SJCRH30 (cell line): ENCODE measurements at regions not wholly inside any gene's neighbourhood (a gene's known extent, or its start where the extent isn't known, plus 50 kb on each side); places are given as distances from the start of the nearest gene placed in this dataset.

ENCODE experiments used
- DNase-seq, 2 experiments: peaks; one replicate each; pipeline ENCODE4 v3.0.0-alpha.2; 2015 to 2020
- H3K27ac ChIP-seq: fragments of 250-450 bp; sonication (Bioruptor Pico); 2 replicates; pipeline ENCODE4 v1.5.1; 2020; ENCODE audit warnings: mild to moderate bottlenecking, moderate library complexity
- H3K27me3 ChIP-seq: fragments of 250-450 bp; sonication (Bioruptor Pico); 2 replicates; pipeline ENCODE4 v1.5.1; 2020; ENCODE audit warnings: mild to moderate bottlenecking, moderate library complexity
- H3K36me3 ChIP-seq: fragments of 250-450 bp; sonication (Bioruptor Pico); 2 replicates; pipeline ENCODE4 v1.5.1; 2020; ENCODE audit warnings: mild to moderate bottlenecking, moderate library complexity
- H3K4me1 ChIP-seq: fragments of 250-450 bp; sonication (Bioruptor Pico); 2 replicates; pipeline ENCODE4 v1.5.1; 2020; ENCODE audit warnings: mild to moderate bottlenecking, moderate library complexity
- H3K4me3 ChIP-seq: fragments of 250-450 bp; sonication (Bioruptor Pico); 2 replicates; pipeline ENCODE4 v1.5.1; 2020; ENCODE audit warnings: mild to moderate bottlenecking, moderate library complexity
- H3K9me3 ChIP-seq: fragments of 250-450 bp; sonication (Bioruptor Pico); replicated peaks from 2 replicates; pipeline ENCODE4 v1.5.1; 2020; ENCODE audit warnings: mild to moderate bottlenecking, moderate library complexity

DNA sequence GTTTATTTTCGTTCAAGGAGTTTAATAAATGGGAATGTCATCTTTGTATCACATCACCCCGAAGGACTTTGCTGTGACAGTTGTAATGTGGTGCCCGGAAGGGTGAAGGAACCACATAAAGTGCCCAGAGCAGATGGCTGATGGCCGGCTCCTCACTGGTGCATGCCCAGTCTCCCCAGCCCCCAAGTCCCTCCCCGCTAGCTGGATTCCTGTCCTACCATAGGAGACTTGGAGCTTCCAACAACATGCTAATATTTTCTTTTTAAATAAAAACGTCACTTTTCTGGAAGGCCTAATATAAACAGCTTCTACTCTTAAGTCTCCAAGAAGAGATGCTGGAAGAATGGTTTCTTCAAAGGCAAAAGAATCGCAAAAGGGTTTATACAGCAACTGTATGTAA, 273.9 kb upstream of the LRTM1 start:
- Histone ChIP-seq H3K27me3 (no peaks in the 10 kb centered on the region), H3K36me3 (no peaks in the 10 kb centered on the region), H3K27ac (no peak overlapping the region), H3K4me3 (no peak overlapping the region), H3K4me1 (peaks cover 5% of the 10 kb centered on the region), H3K9me3 (no peaks in the 10 kb centered on the region)
- DNase-seq: no peak

DNA sequence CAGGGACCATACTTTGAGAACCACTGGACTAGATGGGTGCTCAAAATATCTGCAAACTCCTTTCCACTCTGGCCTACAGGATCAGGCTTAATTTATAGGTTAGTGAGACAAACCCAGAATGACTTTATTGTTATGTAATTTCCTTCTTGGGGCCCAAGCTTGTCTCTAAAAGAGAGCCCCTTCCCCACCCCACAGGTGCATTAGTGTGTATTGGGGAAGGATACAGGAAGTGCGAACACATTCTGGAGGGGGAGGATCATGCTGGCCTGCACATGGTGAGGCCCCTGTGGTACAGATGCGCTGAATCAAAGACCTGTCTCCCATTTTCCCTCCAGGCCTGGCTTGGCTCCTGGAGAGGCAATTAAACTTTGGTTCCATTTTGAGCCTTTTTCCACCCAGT, 273.0 kb upstream of the LRTM1 start:
- Histone ChIP-seq H3K27ac (no peak overlapping the region), H3K27me3 (no peaks in the 10 kb centered on the region), H3K4me3 (no peak overlapping the region), H3K9me3 (no peaks in the 10 kb centered on the region), H3K4me1 (peaks cover under 1% of the 10 kb centered on the region), H3K36me3 (no peaks in the 10 kb centered on the region)
- no peak for DNase-seq

DNA sequence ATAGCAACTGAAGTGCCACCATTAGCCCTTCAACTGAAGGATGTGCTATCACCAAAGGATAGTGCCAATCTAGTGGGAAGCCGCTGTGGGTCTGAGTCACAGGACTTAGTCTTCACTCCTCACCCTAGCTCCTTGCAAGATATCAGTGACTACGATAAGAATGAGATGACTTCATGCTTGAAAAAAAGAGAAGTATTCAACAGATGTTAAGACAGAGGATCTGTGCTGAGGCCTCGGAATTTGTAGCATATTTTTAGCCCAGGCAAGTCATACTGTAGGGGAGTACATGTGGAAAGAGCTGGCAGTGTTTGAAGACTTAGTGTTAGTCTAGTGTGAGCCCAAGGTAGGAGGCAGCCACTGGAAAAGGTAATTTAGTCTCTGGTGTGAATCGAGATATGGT, 270.7 kb upstream of the LRTM1 start:
- H3K4me1 ChIP-seq: no peaks in the 10 kb centered on the region; the same call in none of the 2 replicates
- no peaks in the 10 kb centered on the region for H3K9me3 ChIP-seq
- H3K4me3 ChIP-seq: no peak overlapping the region
- no peak for DNase-seq
- no peaks in the 10 kb centered on the region for H3K36me3 ChIP-seq
- H3K27ac ChIP-seq: no peak overlapping the region
- no peaks in the 10 kb centered on the region for H3K27me3 ChIP-seq

DNA sequence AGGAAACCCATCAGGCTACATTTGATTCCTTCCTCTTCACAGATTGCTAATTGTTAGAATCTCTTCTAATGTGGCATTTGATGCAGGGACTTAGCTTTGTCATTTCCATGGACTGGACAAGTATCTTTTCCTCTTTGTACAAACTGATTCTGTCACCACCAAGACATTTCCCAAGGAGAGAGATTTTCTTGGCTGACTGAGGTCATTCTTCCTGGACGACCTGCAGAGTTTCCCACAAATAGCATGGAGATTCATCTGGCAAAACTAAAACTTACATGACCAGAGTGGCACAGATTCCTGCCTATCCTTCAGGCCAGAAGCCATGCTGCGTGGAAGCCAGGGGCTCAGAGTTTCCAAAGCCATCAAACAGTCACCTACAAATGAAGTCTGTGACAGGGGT, 269.2 kb upstream of the LRTM1 start:
- Histone ChIP-seq H3K9me3 (no peaks in the 10 kb centered on the region), H3K4me1 (peaks cover 4% of the 10 kb centered on the region; the same call in 1 of the 2 replicates), H3K27ac (no peak overlapping the region), H3K27me3 (no peaks in the 10 kb centered on the region), H3K36me3 (no peaks in the 10 kb centered on the region), H3K4me3 (no peak overlapping the region)
- no peak for DNase-seq

DNA sequence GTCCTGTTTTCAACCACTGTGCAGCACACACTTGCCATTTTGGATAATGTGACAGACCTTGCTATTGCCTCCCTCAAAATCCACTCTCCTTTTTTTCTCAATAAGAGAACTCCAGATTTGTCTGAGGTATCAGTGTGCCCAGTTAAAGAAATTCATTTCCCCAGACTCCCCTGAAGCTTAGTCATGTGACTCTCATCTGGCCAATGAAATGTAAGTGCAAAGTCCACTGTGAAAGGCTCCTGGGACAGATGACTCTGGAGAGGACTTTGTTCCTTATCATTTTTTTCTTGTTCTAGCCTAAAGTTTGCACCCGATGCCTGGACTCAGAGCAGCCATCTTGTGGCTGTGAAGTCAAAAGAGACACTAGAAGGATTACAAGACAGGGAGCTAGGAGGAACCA, 268.6 kb upstream of the LRTM1 start:
- Histone ChIP-seq H3K9me3 (no peaks in the 10 kb centered on the region), H3K4me3 (no peak overlapping the region), H3K4me1 (peaks cover 6% of the 10 kb centered on the region; the same call in 1 of the 2 replicates), H3K27ac (no peak overlapping the region), H3K36me3 (no peaks in the 10 kb centered on the region), H3K27me3 (no peaks in the 10 kb centered on the region)
- no peak for DNase-seq

DNA sequence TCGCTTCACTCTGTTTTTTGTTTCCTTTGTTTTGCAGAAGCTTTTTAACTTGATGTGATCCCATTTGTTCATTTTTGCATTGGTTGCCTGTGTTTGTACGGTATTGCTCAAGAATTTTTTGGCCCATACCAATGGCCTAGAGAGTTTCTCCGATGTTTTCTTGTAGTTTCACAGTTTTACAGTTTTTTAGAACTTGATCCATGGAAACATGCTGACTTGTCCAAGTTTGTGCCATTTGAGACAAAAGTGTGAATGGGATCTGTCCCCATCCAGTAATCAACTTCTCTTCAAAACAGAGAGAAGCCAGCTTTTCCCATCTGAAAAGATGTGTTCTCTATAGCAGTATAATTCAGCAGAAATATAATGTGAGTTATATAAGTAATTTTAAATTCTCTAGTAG, 266.5 kb upstream of the LRTM1 start:
- Histone ChIP-seq H3K36me3 (no peaks in the 10 kb centered on the region), H3K9me3 (no peaks in the 10 kb centered on the region), H3K27ac (no peak overlapping the region), H3K27me3 (no peaks in the 10 kb centered on the region), H3K4me1 (peaks cover 17% of the 10 kb centered on the region), H3K4me3 (no peak overlapping the region)
- DNase-seq: no peak

DNA sequence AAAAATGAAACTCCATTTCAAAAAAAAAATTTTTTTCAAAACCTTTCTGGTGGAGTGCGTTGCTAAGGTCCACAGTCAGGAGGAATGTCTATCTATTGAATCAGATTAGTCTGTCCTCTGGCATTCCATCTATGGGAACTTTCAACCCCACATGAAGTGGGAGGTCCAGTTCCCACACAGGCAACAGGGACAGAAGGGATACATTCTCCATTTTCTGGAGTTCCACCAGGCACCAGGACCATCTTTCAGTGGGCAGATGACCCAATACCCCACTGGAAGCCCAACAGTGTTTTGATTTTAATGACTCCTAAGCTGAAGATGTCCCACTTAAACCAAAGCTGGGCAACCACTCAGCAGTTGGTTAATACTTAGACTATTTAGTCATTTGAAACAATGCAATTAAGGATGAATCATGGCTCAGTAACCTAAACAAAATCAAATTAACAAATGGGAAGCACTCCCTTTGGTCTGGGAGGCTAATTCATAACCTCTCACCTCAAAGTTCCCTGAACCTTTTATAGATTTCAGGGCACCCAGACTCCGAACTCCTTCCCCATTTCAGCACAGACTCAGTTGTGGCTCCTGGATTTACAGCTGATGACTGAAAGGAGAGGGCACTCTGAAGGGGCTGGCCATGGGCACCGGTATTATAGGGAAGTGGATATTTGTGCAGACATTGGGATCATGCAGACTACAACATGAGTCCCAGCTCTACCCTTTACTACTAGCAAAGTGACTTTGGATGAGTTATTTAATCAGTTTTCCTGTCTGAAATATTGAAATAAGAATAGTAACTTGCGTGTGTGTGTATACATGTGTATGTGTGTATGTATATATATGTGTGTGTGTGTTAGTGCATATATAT, 264.3 kb upstream of the LRTM1 start:
- no peaks in the 10 kb centered on the region for H3K27me3 ChIP-seq
- no peak for DNase-seq
- peaks cover 22% of the 10 kb centered on the region for H3K4me1 ChIP-seq
- H3K27ac ChIP-seq: peak overlapping the region; percentile 27; the same call in 1 of the 2 replicates
- H3K4me3 ChIP-seq: no peak overlapping the region
- H3K9me3 ChIP-seq: no peaks in the 10 kb centered on the region
- H3K36me3 ChIP-seq: no peaks in the 10 kb centered on the region

DNA sequence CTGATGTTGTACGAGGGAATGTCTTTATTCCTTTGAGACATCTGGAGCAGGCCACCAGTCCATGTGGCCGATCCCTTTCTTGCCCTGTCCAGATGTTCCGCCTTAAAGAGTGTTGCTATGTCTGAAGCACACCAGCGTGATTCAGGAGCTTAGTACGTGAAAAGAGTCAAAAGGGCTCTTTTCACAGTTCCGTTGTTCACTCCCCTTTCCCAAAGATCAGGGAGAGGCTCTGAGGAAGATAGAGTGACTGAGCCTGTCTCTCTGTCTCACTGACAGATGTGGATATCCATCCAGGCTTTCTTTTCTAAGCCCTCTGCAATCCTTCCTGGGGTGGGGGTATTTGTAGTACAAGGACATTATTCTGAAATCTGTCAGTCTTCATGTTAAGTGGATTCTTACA, 262.5 kb upstream of the LRTM1 start:
- no peaks in the 10 kb centered on the region for H3K27me3 ChIP-seq
- peaks cover 22% of the 10 kb centered on the region for H3K4me1 ChIP-seq
- no peaks in the 10 kb centered on the region for H3K9me3 ChIP-seq
- H3K4me3 ChIP-seq: no peak overlapping the region
- no peak for DNase-seq
- H3K27ac ChIP-seq: no peak overlapping the region
- no peaks in the 10 kb centered on the region for H3K36me3 ChIP-seq

DNA sequence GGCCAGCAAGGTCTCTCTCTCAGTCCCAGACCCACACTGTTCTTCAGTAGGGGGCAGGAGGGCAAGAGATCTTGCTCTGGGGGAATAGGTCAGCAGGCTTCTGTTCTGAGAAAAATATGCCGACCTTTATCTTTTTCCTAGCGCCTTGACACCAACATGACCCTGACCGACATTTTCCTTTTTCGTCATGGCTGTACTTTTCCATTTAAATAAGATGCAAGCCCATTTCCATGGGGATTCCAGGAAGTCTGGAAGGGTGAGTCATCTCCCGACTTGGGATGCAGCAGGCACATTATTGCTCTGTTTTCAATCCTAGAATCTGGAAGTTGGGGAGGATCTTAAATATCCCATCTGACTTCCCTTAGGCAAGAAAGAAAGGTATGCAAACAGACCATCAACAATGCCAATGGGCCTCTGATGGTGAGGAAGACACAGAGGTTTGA, 261.5 kb upstream of the LRTM1 start:
- H3K27ac ChIP-seq: peak overlapping the region; percentile 40; the same call in 1 of the 2 replicates
- peak; percentile 35 to 42 for DNase-seq
- no peaks in the 10 kb centered on the region for H3K36me3 ChIP-seq
- H3K9me3 ChIP-seq: no peaks in the 10 kb centered on the region
- H3K27me3 ChIP-seq: no peaks in the 10 kb centered on the region
- peaks cover 22% of the 10 kb centered on the region for H3K4me1 ChIP-seq
- H3K4me3 ChIP-seq: no peak overlapping the region

DNA sequence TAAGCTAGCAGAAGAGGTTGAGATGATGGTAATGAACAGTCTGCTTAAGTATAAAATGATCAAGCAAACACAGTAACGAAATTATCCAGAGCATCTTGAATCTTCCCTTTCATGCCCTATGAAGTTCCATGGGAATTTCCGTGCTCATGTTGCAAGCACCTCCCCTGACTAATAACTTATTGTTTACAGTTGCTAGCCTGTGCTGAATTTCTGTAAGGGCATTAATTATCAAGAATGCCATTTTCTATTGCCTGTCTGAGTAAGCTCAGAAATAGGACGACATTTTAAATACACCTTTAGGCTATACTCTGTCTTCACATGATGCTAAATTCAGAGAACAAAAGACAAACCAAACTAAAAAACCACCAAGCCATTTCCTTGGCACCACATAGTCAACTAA, 257.5 kb upstream of the LRTM1 start:
- Histone ChIP-seq H3K4me3 (no peak overlapping the region), H3K4me1 (peaks cover 15% of the 10 kb centered on the region), H3K27ac (no peak overlapping the region), H3K9me3 (no peaks in the 10 kb centered on the region), H3K36me3 (no peaks in the 10 kb centered on the region), H3K27me3 (no peaks in the 10 kb centered on the region)
- no peak for DNase-seq

DNA sequence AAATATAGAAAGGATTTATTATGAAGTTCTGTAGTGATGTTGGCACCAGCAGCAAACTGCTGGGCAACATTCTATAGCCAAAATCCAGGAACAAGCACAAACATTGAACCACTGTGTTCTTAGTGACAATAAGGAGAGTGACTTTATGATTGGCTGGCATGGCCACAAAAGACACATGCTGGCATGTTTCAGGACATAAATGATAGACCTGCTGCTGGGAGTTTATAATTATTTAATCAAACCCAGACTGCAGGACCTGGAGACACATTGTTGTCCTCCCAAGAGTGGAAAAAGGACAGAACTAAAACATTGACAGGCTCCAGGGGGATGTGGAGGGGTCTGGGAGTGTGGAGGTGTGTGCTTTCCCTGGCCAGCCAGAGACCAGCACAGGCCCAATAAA, 255.3 kb upstream of the LRTM1 start:
- H3K36me3 ChIP-seq: no peaks in the 10 kb centered on the region
- H3K9me3 ChIP-seq: no peaks in the 10 kb centered on the region
- H3K27me3 ChIP-seq: no peaks in the 10 kb centered on the region
- no peak overlapping the region for H3K4me3 ChIP-seq
- DNase-seq: no peak
- no peak overlapping the region for H3K27ac ChIP-seq
- H3K4me1 ChIP-seq: no peaks in the 10 kb centered on the region

DNA sequence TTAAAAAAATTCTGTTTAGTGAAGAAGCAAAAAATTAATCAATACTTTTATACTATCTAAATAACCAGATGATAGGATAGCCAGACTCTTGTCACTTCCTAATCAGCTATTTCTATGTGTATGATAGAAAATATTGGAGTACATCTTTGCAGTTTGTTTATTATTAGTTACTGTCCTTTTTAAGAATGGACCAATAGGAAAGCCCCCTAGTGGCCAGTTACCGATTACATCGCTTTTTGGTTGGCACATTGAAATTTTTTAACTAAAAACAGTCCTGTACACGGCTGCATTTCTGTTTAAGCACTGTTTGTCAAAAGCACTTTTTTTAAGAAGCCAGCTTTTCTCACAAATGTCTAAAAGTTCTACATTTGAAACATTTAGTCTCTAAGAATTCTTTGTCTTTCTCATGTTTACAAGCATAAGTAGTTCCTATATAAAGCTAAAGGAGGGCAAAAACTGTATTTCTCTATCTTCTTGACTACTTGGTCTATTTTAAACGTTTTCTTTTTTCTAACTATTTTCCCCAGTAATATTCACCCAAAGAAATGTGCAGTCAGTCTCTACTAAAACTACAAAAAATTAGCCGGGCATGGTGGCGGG, 253.2 kb upstream of the LRTM1 start:
- DNase-seq: peak; percentile 22 to 62
- Histone ChIP-seq H3K27me3 (no peaks in the 10 kb centered on the region), H3K36me3 (no peaks in the 10 kb centered on the region)

DNA sequence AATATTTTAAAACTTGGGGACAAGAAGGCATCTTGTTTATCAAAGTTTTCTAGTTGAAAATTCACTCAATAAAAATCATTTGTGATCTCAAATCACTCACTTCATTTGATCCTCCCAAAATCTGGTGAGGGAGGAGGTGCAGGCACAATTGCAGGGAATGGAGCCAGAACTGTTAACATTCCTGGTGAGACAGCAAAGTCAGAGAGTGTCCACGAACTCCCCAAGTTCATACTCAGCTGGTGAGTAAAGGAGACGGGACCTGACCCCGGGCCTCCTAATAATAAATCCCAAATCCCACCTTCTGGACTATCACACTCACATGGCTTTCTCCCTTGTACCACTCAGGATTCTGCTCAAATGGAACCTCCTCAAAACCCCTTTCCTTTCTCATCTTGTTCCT, 252.3 kb upstream of the LRTM1 start:
- no peaks in the 10 kb centered on the region for H3K9me3 ChIP-seq
- no peak for DNase-seq
- H3K4me1 ChIP-seq: no peaks in the 10 kb centered on the region
- no peaks in the 10 kb centered on the region for H3K27me3 ChIP-seq
- H3K36me3 ChIP-seq: no peaks in the 10 kb centered on the region
- H3K27ac ChIP-seq: no peak overlapping the region
- no peak overlapping the region for H3K4me3 ChIP-seq

More for the DNA sequence above, 253.2 kb upstream of the LRTM1 start:
- H3K4me1 ChIP-seq: no peaks in the 10 kb centered on the region
- H3K4me3 ChIP-seq: no peak overlapping the region
- H3K27ac ChIP-seq: no peak overlapping the region
- no peaks in the 10 kb centered on the region for H3K9me3 ChIP-seq

DNA sequence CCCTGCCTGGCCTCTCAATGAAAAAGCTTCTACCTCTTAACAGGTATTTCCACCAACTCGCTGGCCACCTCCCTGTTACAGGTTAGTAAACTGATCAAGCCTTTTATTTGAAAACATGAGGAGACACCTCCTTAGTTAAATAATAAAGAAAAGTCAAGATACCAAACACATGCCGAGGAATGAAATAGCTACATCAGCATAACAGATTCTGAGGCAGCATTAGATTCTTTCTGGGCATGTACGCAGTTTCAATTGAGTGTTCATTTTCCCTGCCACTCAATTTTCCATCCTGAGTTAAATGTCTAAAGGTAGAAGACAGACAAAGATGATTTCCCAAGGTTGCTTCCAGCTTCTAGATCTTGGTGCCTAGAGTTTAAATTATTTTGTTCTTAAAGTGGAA, 250.5 kb upstream of the LRTM1 start:
- no peak overlapping the region for H3K4me3 ChIP-seq
- H3K27ac ChIP-seq: no peak overlapping the region
- H3K9me3 ChIP-seq: no peaks in the 10 kb centered on the region
- no peaks in the 10 kb centered on the region for H3K36me3 ChIP-seq
- peaks cover under 1% of the 10 kb centered on the region; the same call in 1 of the 2 replicates for H3K4me1 ChIP-seq
- no peaks in the 10 kb centered on the region for H3K27me3 ChIP-seq
- no peak for DNase-seq

DNA sequence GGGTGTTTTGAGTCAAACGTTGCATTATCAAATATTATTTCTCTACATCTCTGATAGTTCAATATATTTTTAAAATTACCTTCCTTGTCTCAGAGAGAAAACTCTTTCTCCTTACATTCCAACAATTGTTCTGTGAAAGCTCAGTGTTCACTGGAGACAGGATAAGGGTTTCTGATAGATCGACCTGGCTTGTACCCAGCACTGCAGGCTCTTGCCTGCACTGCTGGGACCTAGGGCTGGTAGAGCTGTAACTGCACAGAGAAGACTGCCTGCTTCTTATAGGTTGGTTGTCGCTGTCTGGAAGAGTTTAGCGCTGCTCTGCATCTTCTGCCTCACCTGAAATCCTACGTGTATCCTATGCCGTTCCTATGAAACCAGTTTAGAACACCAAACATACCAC, 249.9 kb upstream of the LRTM1 start:
- no peaks in the 10 kb centered on the region for H3K27me3 ChIP-seq
- no peak for DNase-seq
- H3K4me3 ChIP-seq: no peak overlapping the region
- no peaks in the 10 kb centered on the region for H3K9me3 ChIP-seq
- no peak overlapping the region for H3K27ac ChIP-seq
- no peaks in the 10 kb centered on the region for H3K36me3 ChIP-seq
- peaks cover 4% of the 10 kb centered on the region; the same call in 1 of the 2 replicates for H3K4me1 ChIP-seq
